Left ventricle myocardium inferior (tissue), 1 donor: ENCODE measurements at regions not wholly inside any gene's neighbourhood (a gene's known extent, or its start where the extent isn't known, plus 50 kb on each side); places are given as distances from the start of the nearest gene placed in this dataset.

Source experiments
- DNase-seq: peaks from one replicate; pipeline ENCODE4 v3.0.0-alpha.2; 2020
- H3K27ac ChIP-seq: fragments of 200-600 bp; replicated peaks from 2 replicates; pipeline ENCODE4 v1.8.0; 2021
- H3K27me3 ChIP-seq: fragments of 200-600 bp; 2 replicates; pipeline ENCODE4 v1.8.0; 2021; ENCODE audit warnings: low read depth
- H3K36me3 ChIP-seq: fragments of 200-600 bp; 2 replicates; pipeline ENCODE4 v1.8.0; 2021
- H3K4me1 ChIP-seq: fragments of 200-600 bp; 2 replicates; pipeline ENCODE4 v1.8.0; 2021
- H3K4me3 ChIP-seq: fragments of 200-600 bp; 2 replicates; pipeline ENCODE4 v1.8.0; 2021; ENCODE audit warnings: mild to moderate bottlenecking, moderate library complexity
- H3K9me3 ChIP-seq: fragments of 200-600 bp; replicated peaks from 2 replicates; pipeline ENCODE4 v1.8.0; 2021
- CTCF ChIP-seq: fragments of 200-600 bp; IDR thresholded peaks from 2 replicates; pipeline ENCODE4 v1.8.0; 2021; ENCODE audit warnings: antibody characterized with exemption, mild to moderate bottlenecking, borderline replicate concordance
- intact Hi-C: fragments of 100-400 bp; cut with micrococcal nuclease; formaldehyde crosslinking; loops from one replicate; pipeline ENCODE4 v1.11.0; 2022
- donor health status: DM: no; HTN: yes; CAD: no; lungs with severe emphysema.

DNA sequence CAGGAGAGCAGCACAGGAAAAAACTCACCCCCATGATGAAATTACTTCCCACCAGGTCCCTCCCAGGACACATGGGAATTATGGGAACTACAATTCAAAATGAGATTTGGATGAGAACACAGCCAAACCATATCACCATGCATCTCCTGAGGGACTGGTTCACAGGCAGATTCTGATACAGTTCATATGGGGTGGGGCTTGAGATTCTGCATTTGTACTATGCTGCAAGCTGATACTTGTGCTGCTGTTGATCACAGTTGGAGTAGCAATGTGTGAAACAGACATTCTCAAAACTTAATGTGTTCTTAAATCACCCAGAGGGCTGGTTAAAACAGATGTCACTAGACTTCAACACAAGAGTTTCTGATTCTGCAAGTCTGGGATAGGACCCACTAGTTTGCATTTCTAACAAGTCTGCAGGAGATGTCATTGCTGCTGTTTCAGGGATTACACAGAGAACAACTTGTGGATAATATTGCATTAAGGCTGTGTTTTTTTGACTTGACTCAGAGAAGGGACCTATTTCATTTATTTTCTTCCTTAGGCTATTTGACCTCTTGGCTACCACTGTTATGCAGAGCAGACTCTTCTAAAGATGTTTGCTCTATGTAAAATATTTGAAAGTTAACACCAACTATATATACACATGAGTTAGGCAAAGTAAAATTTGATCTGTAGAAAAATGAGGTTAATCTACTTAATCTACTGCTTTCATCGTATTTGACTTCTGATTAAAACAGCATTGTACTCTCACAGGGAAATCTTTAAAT, 194.2 kb upstream of the CNTN3 start:
- Histone ChIP-seq H3K4me1 (no peaks in the 10 kb centered on the region), H3K9me3 (no peaks in the 10 kb centered on the region), H3K27ac (no peak overlapping the region), H3K27me3 (no peaks in the 10 kb centered on the region), H3K36me3 (no peaks in the 10 kb centered on the region), H3K4me3 (no peak overlapping the region)
- no peak for DNase-seq
- no peak for TF ChIP-seq CTCF
- intact Hi-C loops, result no loop called here

DNA sequence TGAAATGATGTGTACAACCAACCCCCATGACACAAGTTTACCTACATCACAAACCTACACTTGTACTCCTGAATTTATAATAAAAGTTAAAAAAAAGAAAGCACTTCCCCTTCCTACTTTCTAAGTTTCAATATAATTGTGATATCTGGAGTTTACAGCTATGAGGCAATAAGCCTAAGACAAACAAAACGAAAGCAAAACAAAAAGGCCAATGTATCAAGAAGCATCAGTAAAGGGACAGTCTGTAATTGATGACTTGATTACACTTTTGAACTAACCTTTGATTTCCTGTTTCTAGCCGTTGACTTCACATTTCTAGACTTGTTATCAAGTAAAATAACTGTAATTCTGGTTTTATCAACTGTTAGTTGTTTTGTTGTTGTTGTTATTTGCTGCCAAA, 187.5 kb upstream of the CNTN3 start:
- Histone ChIP-seq H3K4me3 (no peak overlapping the region), H3K4me1 (no peaks in the 10 kb centered on the region), H3K27me3 (no peaks in the 10 kb centered on the region), H3K36me3 (no peaks in the 10 kb centered on the region), H3K27ac (no peak overlapping the region), H3K9me3 (peaks cover 36% of the 10 kb centered on the region)
- DNase-seq, result no peak
- no peak for TF ChIP-seq CTCF
- intact Hi-C loops, result no loop called here

GRCh38 chr3:74789111-74789510, 174.7 kb upstream of the CNTN3 start:
- H3K9me3 ChIP-seq, result peaks cover 8% of the 10 kb centered on the region
- H3K36me3 ChIP-seq, result no peaks in the 10 kb centered on the region
- DNase-seq, result no peak
- H3K27ac ChIP-seq, result no peak overlapping the region
- intact Hi-C loops, result no loop called here
- H3K4me1 ChIP-seq, result no peaks in the 10 kb centered on the region
- no peak overlapping the region for H3K4me3 ChIP-seq
- no peak for TF ChIP-seq CTCF
- no peaks in the 10 kb centered on the region for H3K27me3 ChIP-seq

GRCh38 chr3:74787011-74787410, 172.6 kb upstream of the CNTN3 start:
- Histone ChIP-seq H3K27ac (no peak overlapping the region), H3K4me1 (no peaks in the 10 kb centered on the region), H3K9me3 (no peaks in the 10 kb centered on the region), H3K4me3 (no peak overlapping the region), H3K27me3 (no peaks in the 10 kb centered on the region), H3K36me3 (no peaks in the 10 kb centered on the region)
- TF ChIP-seq CTCF, result no peak
- intact Hi-C loops, result no loop called here
- DNase-seq, result no peak

GRCh38 chr3:74771401-74771800, 156.9 kb upstream of the CNTN3 start:
- no peaks in the 10 kb centered on the region for H3K27me3 ChIP-seq
- no peak overlapping the region for H3K4me3 ChIP-seq
- no peak for DNase-seq
- H3K9me3 ChIP-seq, result no peaks in the 10 kb centered on the region
- TF ChIP-seq CTCF, result no peak
- no peak overlapping the region for H3K27ac ChIP-seq
- H3K36me3 ChIP-seq, result no peaks in the 10 kb centered on the region
- intact Hi-C loops, result no loop called here
- no peaks in the 10 kb centered on the region for H3K4me1 ChIP-seq
